Right lobe of liver (tissue), 4 donors: ENCODE measurements at regions not wholly inside any gene's neighbourhood (a gene's known extent, or its start where the extent isn't known, plus 50 kb on each side); places are given as distances from the start of the nearest gene placed in this dataset.

Source experiments
- POLR2A ChIP-seq: fragments of 450-650 bp; IDR thresholded peaks from one replicate; pipeline ENCODE4 v1.6.1; 2017; ENCODE audit warnings: antibody characterized with exemption, mild to moderate bottlenecking
- TF ChIP-seq, protein P1 (sequence below), 4 donors: fragments of 200-600 bp in 3 of 4; fragments of 450-650 bp in 1 of 4; IDR thresholded peaks; one replicate each; pipeline versions ENCODE4 v1.5.1 to v1.8.0; 2016 to 2022; ENCODE audit warnings: antibody characterized with exemption in 4 of 4, mild to moderate bottlenecking in 2 of 4
- donor health status: DM: no; HTN: no; CAD: no.
- donor health status: DM: no; HTN: no; CAD: no.
- donor health status: DM: no; HTN: yes; CAD: no.

DNA sequence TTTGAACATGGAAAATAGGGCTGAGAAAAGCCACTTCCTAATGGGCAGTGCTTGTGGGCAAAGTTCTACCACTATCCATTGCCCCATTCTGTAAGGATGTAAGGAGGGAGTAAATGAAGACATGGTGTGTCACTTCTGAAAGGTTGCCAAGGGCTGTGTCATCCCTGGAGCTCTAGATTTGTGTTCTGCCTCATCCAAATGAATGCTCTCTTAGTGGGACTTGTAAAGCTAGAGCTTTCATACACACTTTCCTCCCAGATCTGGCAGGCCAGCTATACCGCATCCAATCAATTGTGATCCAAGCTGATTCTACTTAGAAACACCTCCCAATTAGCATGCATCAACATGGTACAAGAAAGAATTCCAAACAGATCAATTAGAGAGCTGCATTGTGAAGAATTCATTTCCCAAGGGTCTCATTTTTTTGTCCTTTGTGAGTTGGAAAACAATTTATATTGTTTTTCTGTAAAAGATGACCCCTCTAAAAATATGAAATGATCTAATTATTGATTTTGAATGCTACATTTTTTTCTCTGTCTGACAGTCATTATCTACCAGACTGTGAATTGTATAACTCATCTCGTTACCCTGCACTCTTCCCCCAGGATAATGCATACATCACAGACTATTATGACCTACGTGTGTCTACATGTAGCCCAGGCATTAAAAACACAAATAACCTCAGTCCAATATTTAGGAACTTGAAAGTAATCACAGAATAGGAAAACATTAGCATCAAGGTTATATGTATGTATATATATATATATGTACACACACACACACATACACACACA lies 117.1 kb upstream of the DUSP10 start:
- TF ChIP-seq POLR2A, result no peak
- TF ChIP-seq, protein P1, sequence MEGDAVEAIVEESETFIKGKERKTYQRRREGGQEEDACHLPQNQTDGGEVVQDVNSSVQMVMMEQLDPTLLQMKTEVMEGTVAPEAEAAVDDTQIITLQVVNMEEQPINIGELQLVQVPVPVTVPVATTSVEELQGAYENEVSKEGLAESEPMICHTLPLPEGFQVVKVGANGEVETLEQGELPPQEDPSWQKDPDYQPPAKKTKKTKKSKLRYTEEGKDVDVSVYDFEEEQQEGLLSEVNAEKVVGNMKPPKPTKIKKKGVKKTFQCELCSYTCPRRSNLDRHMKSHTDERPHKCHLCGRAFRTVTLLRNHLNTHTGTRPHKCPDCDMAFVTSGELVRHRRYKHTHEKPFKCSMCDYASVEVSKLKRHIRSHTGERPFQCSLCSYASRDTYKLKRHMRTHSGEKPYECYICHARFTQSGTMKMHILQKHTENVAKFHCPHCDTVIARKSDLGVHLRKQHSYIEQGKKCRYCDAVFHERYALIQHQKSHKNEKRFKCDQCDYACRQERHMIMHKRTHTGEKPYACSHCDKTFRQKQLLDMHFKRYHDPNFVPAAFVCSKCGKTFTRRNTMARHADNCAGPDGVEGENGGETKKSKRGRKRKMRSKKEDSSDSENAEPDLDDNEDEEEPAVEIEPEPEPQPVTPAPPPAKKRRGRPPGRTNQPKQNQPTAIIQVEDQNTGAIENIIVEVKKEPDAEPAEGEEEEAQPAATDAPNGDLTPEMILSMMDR (IDR thresholded peaks at IDR 0.05), result no peak
